ENCODE measurements at regions not wholly inside any gene's neighbourhood (a gene's known extent, or its start where the extent isn't known, plus 50 kb on each side); places are given as distances from the start of the nearest gene placed in this dataset.

GRCh38 chr5:158552241-158552640 lies 547.5 kb downstream of the EBF1 start:
- DNase-seq: no peak

- DNase-seq: no peak
Observed at GRCh38 chr5:158549311-158549710, 550.4 kb downstream of the EBF1 start.

- no peak for DNase-seq
Observed at GRCh38 chr5:158546748-158547147, 553.0 kb downstream of the EBF1 start.

- no peak for DNase-seq
Observed at GRCh38 chr5:158545949-158546530, 553.7 kb downstream of the EBF1 start.

- no peak for DNase-seq
Observed at GRCh38 chr5:158544388-158545339, 555.1 kb downstream of the EBF1 start.

- DNase-seq: peak; percentile 53
Observed at GRCh38 chr5:158543539-158544387, 556.0 kb downstream of the EBF1 start.

- DNase-seq: no peak
Observed at GRCh38 chr5:158541536-158542297, 558.0 kb downstream of the EBF1 start.

- DNase-seq: no peak
Observed at GRCh38 chr5:158538506-158539074, 561.1 kb downstream of the EBF1 start.

- no peak for DNase-seq
Observed at GRCh38 chr5:158537366-158537765, 562.4 kb downstream of the EBF1 start.

GRCh38 chr5:158534203-158534602 lies 565.5 kb downstream of the EBF1 start:
- DNase-seq: no peak

GRCh38 chr5:158532739-158533138 lies 567.0 kb downstream of the EBF1 start:
- no peak for DNase-seq

GRCh38 chr5:158531860-158532259 lies 567.9 kb downstream of the EBF1 start:
- DNase-seq: no peak

GRCh38 chr5:158530115-158530514 lies 569.6 kb downstream of the EBF1 start:
- no peak for DNase-seq

- DNase-seq: no peak
Observed at GRCh38 chr5:158529454-158529853, 570.3 kb downstream of the EBF1 start.

GRCh38 chr5:158525663-158526062 lies 574.1 kb downstream of the EBF1 start:
- DNase-seq: no peak

- DNase-seq: no peak
Observed at GRCh38 chr5:158524070-158524469, 575.6 kb downstream of the EBF1 start.

- peak; percentile 66 for DNase-seq
Observed at GRCh38 chr5:158522776-158523175, 576.9 kb downstream of the EBF1 start.

GRCh38 chr5:158521995-158522394 lies 577.7 kb downstream of the EBF1 start:
- peak; percentile 78 for DNase-seq

- no peak for DNase-seq
Observed at GRCh38 chr5:158519433-158520021, 580.2 kb downstream of the EBF1 start.

GRCh38 chr5:158516521-158516920 lies 583.2 kb downstream of the EBF1 start:
- DNase-seq: no peak

GRCh38 chr5:158514986-158515359 lies 584.7 kb downstream of the EBF1 start:
- no peak for DNase-seq
